ENCODE measurements at regions not wholly inside any gene's neighbourhood (a gene's known extent, or its start where the extent isn't known, plus 50 kb on each side); places are given as distances from the start of the nearest gene placed in this dataset.

DNA sequence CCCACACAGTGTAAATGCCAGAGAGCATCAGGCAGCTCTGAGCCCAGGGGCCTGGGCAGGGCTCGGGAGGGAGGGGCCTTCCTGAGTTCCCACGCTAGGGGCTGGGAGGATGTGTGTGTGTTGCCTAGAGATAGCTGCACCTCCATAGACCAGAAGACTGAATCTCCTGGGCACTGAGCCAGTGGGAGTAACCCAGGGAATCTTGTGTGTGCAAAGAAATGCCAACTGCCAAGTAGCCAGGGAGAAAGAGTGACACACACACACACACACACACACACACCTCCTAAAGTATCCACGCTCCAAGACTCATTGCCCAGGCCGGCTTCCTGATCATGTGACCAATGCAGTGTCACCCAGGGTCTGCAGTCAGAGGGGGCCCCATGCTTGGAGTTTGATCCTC lies 166.2 kb upstream of the RPL38 start:
- TF ChIP-seq, protein P1, sequence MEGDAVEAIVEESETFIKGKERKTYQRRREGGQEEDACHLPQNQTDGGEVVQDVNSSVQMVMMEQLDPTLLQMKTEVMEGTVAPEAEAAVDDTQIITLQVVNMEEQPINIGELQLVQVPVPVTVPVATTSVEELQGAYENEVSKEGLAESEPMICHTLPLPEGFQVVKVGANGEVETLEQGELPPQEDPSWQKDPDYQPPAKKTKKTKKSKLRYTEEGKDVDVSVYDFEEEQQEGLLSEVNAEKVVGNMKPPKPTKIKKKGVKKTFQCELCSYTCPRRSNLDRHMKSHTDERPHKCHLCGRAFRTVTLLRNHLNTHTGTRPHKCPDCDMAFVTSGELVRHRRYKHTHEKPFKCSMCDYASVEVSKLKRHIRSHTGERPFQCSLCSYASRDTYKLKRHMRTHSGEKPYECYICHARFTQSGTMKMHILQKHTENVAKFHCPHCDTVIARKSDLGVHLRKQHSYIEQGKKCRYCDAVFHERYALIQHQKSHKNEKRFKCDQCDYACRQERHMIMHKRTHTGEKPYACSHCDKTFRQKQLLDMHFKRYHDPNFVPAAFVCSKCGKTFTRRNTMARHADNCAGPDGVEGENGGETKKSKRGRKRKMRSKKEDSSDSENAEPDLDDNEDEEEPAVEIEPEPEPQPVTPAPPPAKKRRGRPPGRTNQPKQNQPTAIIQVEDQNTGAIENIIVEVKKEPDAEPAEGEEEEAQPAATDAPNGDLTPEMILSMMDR (IDR thresholded peaks at IDR 0.05) = no peak
- no peak for TF ChIP-seq POLR2A (IDR thresholded peaks at IDR 0.05)

Data from right lobe of liver (tissue), 4 donors.